PC-9 (cell line): ENCODE measurements at regions not wholly inside any gene's neighbourhood (a gene's known extent, or its start where the extent isn't known, plus 50 kb on each side); places are given as distances from the start of the nearest gene placed in this dataset.

Experiments used
- BruUV-seq: library from RNA; stranded (reverse); fragments of 400-500 nt; replicated peaks from 2 replicates; lab custom pipeline; 2021; lab: Mats Ljungman, UMichigan
- CTCF ChIA-PET: fragments of 300-600 bp; sonication (Branson Sonifier 250); formaldehyde crosslinking; loops from one replicate; lab custom pipeline; 2022; ENCODE audit warnings: antibody characterized with exemption; lab: Charles Lee
- POLR2A ChIA-PET: fragments of 300-600 bp; sonication (Branson Sonifier 250); formaldehyde crosslinking; loops from one replicate; lab custom pipeline; 2022; ENCODE audit warnings: antibody characterized with exemption; ENCODE audit not compliant: unreplicated experiment; lab: Charles Lee
- DNase-seq, 2 experiments: peaks; one replicate each; pipeline versions ENCODE4 v3.0.0 to v3.0.0-alpha.2; 2015 to 2022; ENCODE audit warnings: mixed read lengths in 1 of 2
- H2AFZ ChIP-seq: fragments of 200-600 bp; sonication (generic); 2 replicates; pipeline ENCODE4 v1.8.1; 2017; ENCODE audit warnings: antibody characterized with exemption
- H3F3A ChIP-seq: fragments of 200-600 bp; sonication (generic); 2 replicates; pipeline ENCODE4 v1.8.1; 2017; ENCODE audit warnings: antibody characterized with exemption, mild to moderate bottlenecking, low read depth; ENCODE audit not compliant: insufficient read depth
- H3K27ac ChIP-seq: fragments of 200-600 bp; sonication (generic); 2 replicates; pipeline ENCODE4 v1.6.1; 2016; ENCODE audit warnings: mixed run types
- H3K27me3 ChIP-seq: fragments of 200-600 bp; sonication (generic); 2 replicates; pipeline ENCODE4 v1.6.1; 2016; ENCODE audit warnings: low read depth, mixed run types; ENCODE audit not compliant: insufficient read depth
- H3K36me3 ChIP-seq: fragments of 200-600 bp; sonication (generic); 2 replicates; pipeline ENCODE4 v1.6.1; 2016; ENCODE audit warnings: low read depth, mixed run types
- H3K4me1 ChIP-seq: fragments of 200-600 bp; sonication (generic); replicated peaks from 2 replicates; pipeline ENCODE4 v1.6.1; 2016; ENCODE audit warnings: mixed run types; ENCODE audit not compliant: insufficient read depth
- H3K4me2 ChIP-seq: fragments of 200-600 bp; sonication (generic); 2 replicates; pipeline ENCODE4 v1.6.1; 2017; ENCODE audit warnings: mixed run types
- H3K4me3 ChIP-seq: fragments of 200-600 bp; sonication (generic); 2 replicates; pipeline ENCODE4 v1.6.1; 2016; ENCODE audit warnings: mixed run types
- H3K79me2 ChIP-seq: fragments of 200-600 bp; sonication (generic); 2 replicates; pipeline ENCODE4 v1.6.1; 2017; ENCODE audit warnings: low read depth, mixed run types
- H3K9me2 ChIP-seq: fragments of 200-600 bp; sonication (generic); 2 replicates; pipeline ENCODE4 v1.8.1; 2017; ENCODE audit warnings: mild to moderate bottlenecking; ENCODE audit not compliant: insufficient read depth
- H3K9me3 ChIP-seq: fragments of 200-600 bp; sonication (generic); 2 replicates; pipeline ENCODE4 v1.8.1; 2016; ENCODE audit warnings: low read depth; ENCODE audit not compliant: insufficient read depth
- H4K20me1 ChIP-seq: fragments of 200-600 bp; sonication (generic); 2 replicates; pipeline ENCODE4 v1.8.1; 2017; ENCODE audit not compliant: insufficient read depth
- EZH2 ChIP-seq: fragments of 200-600 bp; sonication (generic); IDR thresholded peaks from 2 replicates; pipeline ENCODE4 v1.8.0; 2017; ENCODE audit warnings: antibody characterized with exemption, low read depth
- intact Hi-C: fragments of 100-400 bp; cut with micrococcal nuclease; formaldehyde crosslinking; loops from one replicate; pipeline ENCODE4 v1.10.0; 2022; ENCODE audit not compliant: unreplicated experiment
- TF ChIP-seq, protein P1 (sequence below): fragments of 200-600 bp; sonication (generic); conservative IDR thresholded peaks from 2 replicates; pipeline ENCODE4 v1.6.1; 2017; ENCODE audit warnings: mixed run types, antibody characterized with exemption, mild to moderate bottlenecking, moderate library complexity

DNA sequence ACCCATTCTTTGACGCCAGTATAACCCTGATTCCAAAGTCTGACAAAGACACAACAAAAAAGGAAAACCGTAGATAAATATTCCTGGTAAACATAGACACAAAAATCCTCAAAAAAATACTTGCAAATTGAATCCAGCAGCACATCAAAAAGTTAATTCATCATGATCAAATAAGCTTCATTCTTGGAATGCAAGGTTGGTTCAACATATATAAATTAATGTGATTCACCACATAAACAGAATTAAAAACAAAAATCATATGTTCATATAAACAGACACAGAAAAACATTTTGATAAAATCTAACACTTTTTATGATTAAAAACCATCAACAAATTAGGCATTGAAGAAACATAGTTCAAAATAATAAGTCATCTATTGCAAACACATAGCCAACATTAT lies 324.2 kb upstream of the TRPC7 start:
- Histone ChIP-seq H3K27ac (no peak overlapping the region), H4K20me1 (no peaks in the 10 kb centered on the region), H3K9me2 (no peaks in the 10 kb centered on the region), H3K27me3 (no peaks in the 10 kb centered on the region), H3K4me3 (no peak overlapping the region), H3F3A (peaks cover 4% of the 10 kb centered on the region), H2AFZ (no peak overlapping the region), H3K79me2 (no peaks in the 10 kb centered on the region), H3K9me3 (peaks cover 22% of the 10 kb centered on the region; the same call in 1 of the 2 replicates), H3K4me1 (peaks cover 5% of the 10 kb centered on the region; the same call in 1 of the 2 replicates), H3K4me2 (no peak overlapping the region), H3K36me3 (no peaks in the 10 kb centered on the region)
- intact Hi-C loops = no loop called here
- ChIA-PET CTCF (no interaction called here), POLR2A (no interaction called here)
- TF ChIP-seq, protein P1, sequence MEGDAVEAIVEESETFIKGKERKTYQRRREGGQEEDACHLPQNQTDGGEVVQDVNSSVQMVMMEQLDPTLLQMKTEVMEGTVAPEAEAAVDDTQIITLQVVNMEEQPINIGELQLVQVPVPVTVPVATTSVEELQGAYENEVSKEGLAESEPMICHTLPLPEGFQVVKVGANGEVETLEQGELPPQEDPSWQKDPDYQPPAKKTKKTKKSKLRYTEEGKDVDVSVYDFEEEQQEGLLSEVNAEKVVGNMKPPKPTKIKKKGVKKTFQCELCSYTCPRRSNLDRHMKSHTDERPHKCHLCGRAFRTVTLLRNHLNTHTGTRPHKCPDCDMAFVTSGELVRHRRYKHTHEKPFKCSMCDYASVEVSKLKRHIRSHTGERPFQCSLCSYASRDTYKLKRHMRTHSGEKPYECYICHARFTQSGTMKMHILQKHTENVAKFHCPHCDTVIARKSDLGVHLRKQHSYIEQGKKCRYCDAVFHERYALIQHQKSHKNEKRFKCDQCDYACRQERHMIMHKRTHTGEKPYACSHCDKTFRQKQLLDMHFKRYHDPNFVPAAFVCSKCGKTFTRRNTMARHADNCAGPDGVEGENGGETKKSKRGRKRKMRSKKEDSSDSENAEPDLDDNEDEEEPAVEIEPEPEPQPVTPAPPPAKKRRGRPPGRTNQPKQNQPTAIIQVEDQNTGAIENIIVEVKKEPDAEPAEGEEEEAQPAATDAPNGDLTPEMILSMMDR = no peak
- TF ChIP-seq EZH2 = no peak
- BruUV-seq = no TSS peak
- no peak for DNase-seq

DNA sequence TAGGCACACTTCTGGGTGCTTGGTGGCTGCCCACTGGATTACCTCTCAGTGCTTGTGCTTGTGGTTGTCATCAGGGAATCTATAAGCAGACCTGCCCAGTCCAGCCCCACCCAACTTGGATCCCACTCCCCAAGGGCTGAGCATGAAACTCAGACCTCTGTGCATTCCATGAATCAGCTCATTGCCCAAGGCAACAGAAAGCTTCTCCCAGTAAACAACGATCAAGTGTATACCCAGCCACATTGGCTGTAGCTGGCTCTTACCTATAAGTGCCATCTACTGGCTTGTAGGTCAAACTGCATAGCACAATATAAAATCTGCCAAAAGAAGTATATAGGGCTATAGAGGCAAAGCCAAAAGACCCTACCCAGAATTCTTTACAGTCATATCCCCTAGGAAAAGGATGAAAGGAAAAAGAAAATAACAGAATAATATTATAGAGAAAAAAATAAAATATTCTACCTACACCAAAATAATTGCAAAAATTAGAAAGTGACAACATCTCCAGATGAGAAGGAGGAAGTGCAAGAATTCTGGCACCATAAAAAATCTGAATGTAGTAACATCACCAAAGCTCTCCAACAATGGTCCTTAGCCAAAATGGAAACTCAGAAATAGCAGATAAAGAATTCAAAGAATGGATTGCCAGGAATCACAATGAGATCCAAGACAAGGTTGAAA lies 321.0 kb upstream of the TRPC7 start:
- H3K9me2 ChIP-seq = no peaks in the 10 kb centered on the region
- ChIA-PET CTCF (no interaction called here), POLR2A (interaction anchor here (0.5 kb wide), 1 partner anchor 17 kb away, joined by 5 read pairs; no protein-coding TSS in a partner anchor)
- no peaks in the 10 kb centered on the region for H3K36me3 ChIP-seq
- H3K9me3 ChIP-seq = peaks cover 31% of the 10 kb centered on the region
- no peak overlapping the region for H2AFZ ChIP-seq
- H3K4me1 ChIP-seq = peaks cover 5% of the 10 kb centered on the region; the same call in 1 of the 2 replicates
- BruUV-seq = no TSS peak
- no peaks in the 10 kb centered on the region for H3K79me2 ChIP-seq
- H3K4me3 ChIP-seq = no peak overlapping the region
- peaks cover 4% of the 10 kb centered on the region for H3F3A ChIP-seq
- DNase-seq = peak; percentile 42 to 84
- TF ChIP-seq, protein P1 = peak; percentile 83
- TF ChIP-seq EZH2 = no peak
- H3K4me2 ChIP-seq = peak overlapping the region; percentile 34; the same call in 1 of the 2 replicates
- intact Hi-C loops = loop anchor here (1.0 to 2.0 kb wide), 4 partner anchors 84 to 437 kb away; partner anchors contain the start of gene TRPC7
- no peaks in the 10 kb centered on the region for H4K20me1 ChIP-seq
- H3K27me3 ChIP-seq = no peaks in the 10 kb centered on the region
- no peak overlapping the region for H3K27ac ChIP-seq

DNA sequence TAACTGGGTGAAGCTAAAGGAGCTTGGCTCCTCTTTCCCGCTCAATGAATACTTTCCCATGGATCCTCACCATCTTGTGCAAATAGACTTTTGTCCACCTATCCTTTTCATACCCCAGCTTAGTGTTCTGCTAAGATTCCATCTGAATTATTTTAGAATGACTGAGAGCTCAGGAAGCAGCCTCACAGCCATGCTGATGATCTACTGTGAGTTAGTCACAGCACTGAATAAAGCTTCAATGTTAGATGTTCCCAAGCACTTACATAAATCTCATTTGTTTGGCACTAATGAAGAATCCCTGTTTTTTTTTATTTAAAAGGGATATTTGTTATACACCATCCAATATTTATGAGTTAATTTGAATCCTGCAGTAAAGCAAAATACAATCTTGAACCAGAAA lies 317.6 kb upstream of the TRPC7 start:
- Histone ChIP-seq H3K36me3 (no peaks in the 10 kb centered on the region), H3K4me3 (no peak overlapping the region), H3K79me2 (no peaks in the 10 kb centered on the region), H2AFZ (no peak overlapping the region), H3K4me2 (no peak overlapping the region), H3F3A (peaks cover 4% of the 10 kb centered on the region), H3K9me3 (peaks cover 16% of the 10 kb centered on the region), H3K9me2 (no peaks in the 10 kb centered on the region), H3K4me1 (peaks cover 5% of the 10 kb centered on the region; the same call in 1 of the 2 replicates), H3K27ac (no peak overlapping the region), H4K20me1 (no peaks in the 10 kb centered on the region), H3K27me3 (no peaks in the 10 kb centered on the region)
- no peak for TF ChIP-seq EZH2
- TF ChIP-seq, protein P1 = no peak
- DNase-seq = no peak
- ChIA-PET POLR2A (no interaction called here), CTCF (no interaction called here)
- no TSS peak for BruUV-seq
- intact Hi-C loops = no loop called here
